OCI-LY7 (cell line): ENCODE measurements at regions not wholly inside any gene's neighbourhood (a gene's known extent, or its start where the extent isn't known, plus 50 kb on each side); places are given as distances from the start of the nearest gene placed in this dataset.

ENCODE experiments used
- BruUV-seq: library from RNA; stranded (reverse); fragments of 400-500 nt; replicated peaks from 2 replicates; lab custom pipeline; 2021; lab: Mats Ljungman, UMichigan
- CTCF ChIA-PET: fragments of 300-600 bp; sonication (Branson Sonifier 250); formaldehyde crosslinking; loops from one replicate; lab custom pipeline; 2022; ENCODE audit warnings: antibody characterized with exemption; ENCODE audit not compliant: unreplicated experiment; lab: Charles Lee
- POLR2A ChIA-PET: fragments of 300-600 bp; sonication (Branson Sonifier 250); formaldehyde crosslinking; loops from one replicate; lab custom pipeline; 2022; ENCODE audit warnings: antibody characterized with exemption; lab: Charles Lee
- DNase-seq: peaks from one replicate; pipeline ENCODE4 v3.0.0-alpha.2; 2015; ENCODE audit warnings: low spot score
- H2AFZ ChIP-seq: fragments of 200-600 bp; sonication (generic), shearing (Covaris generic); 2 replicates; pipeline ENCODE4 v1.6.1; 2014; ENCODE audit warnings: mild to moderate bottlenecking, antibody characterized with exemption, low read length, moderate library complexity
- H3K27ac ChIP-seq: fragments of 200-600 bp; sonication (generic); 2 replicates; pipeline ENCODE4 v1.5.1; 2014; ENCODE audit warnings: mixed run types, low read depth, mild to moderate bottlenecking, moderate library complexity, low read length, inconsistent platforms; ENCODE audit not compliant: poor library complexity, severe bottlenecking
- H3K36me3 ChIP-seq: fragments of 200-600 bp; sonication (generic); 2 replicates; pipeline ENCODE4 v1.6.1; 2014; ENCODE audit warnings: mild to moderate bottlenecking, antibody characterized with exemption, low read length, moderate library complexity, mixed read lengths; ENCODE audit not compliant: insufficient read depth
- H3K4me1 ChIP-seq: fragments of 200-600 bp; sonication (generic); 2 replicates; pipeline ENCODE4 v1.5.1; 2014; ENCODE audit warnings: mild to moderate bottlenecking, low read length; ENCODE audit not compliant: insufficient read depth, poor library complexity, severe bottlenecking
- H3K4me2 ChIP-seq: fragments of 200-600 bp; sonication (generic); 2 replicates; pipeline ENCODE4 v1.6.1; 2014; ENCODE audit warnings: mild to moderate bottlenecking, low read length
- H3K4me3 ChIP-seq: fragments of 200-600 bp; sonication (generic); 2 replicates; pipeline ENCODE4 v1.5.1; 2014; ENCODE audit warnings: mild to moderate bottlenecking, low read depth, low read length; ENCODE audit not compliant: poor library complexity, severe bottlenecking
- H3K79me2 ChIP-seq: fragments of 200-600 bp; sonication (generic); 2 replicates; pipeline ENCODE4 v1.6.1; 2016; ENCODE audit warnings: low read depth, mild to moderate bottlenecking, low read length, moderate library complexity, mixed read lengths; ENCODE audit not compliant: insufficient read depth
- H3K9me2 ChIP-seq: fragments of 200-600 bp; sonication (generic); 2 replicates; pipeline ENCODE4 v1.6.1; 2016; ENCODE audit warnings: mild to moderate bottlenecking, low read length, mixed read lengths; ENCODE audit not compliant: insufficient read depth
- H3K9me3 ChIP-seq: fragments of 200-600 bp; sonication (generic); 2 replicates; pipeline ENCODE4 v1.6.1; 2014; ENCODE audit warnings: mild to moderate bottlenecking, mixed run types, low read length, mixed read lengths
- H4K20me1 ChIP-seq: fragments of 200-600 bp; sonication (generic); 2 replicates; pipeline ENCODE4 v1.6.1; 2014; ENCODE audit warnings: mild to moderate bottlenecking, antibody characterized with exemption, low read length, moderate library complexity, mixed read lengths; ENCODE audit not compliant: insufficient read depth
- CTCF ChIP-seq: fragments of 200-600 bp; sonication (generic); conservative IDR thresholded peaks from 2 replicates; pipeline ENCODE4 v1.5.1; 2014; ENCODE audit warnings: mild to moderate bottlenecking, antibody characterized with exemption, low read length, moderate library complexity, mixed read lengths
- EZH2phosphoT487 ChIP-seq: fragments of 200-600 bp; sonication (generic); IDR thresholded peaks from 2 replicates; pipeline ENCODE4 v1.6.1; 2018; ENCODE audit warnings: low read depth, borderline replicate concordance, mild to moderate bottlenecking, mixed run types, antibody characterized with exemption, low read length, moderate library complexity, mixed read lengths
- intact Hi-C: fragments of 100-400 bp; cut with micrococcal nuclease; formaldehyde crosslinking; loops from one replicate; pipeline ENCODE4 v1.10.0; 2022; ENCODE audit not compliant: unreplicated experiment

DNA sequence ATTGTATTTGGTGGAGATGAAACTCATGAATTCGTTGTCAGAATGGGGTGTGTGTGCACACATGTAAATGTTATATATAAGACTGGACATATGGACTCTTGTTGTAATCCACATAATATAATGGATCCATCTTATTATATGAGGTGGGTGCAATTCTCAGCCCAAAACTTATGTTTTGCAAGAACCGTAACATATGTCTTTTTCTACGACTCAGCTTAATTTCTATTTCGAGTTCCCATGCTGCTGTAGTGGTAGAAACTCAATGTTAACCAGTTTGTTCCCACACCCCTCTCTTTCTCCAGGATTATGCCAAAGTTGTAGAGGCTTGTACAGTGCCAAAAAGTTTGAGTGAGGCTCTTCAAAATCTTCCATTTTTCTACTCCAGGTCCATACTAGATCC, 112.5 kb upstream of the SPOPL start:
- no peak for DNase-seq
- Histone ChIP-seq H4K20me1 (no peaks in the 10 kb centered on the region), H3K4me2 (no peak overlapping the region), H2AFZ (no peak overlapping the region), H3K4me3 (no peak overlapping the region), H3K27ac (no peak overlapping the region), H3K9me2 (no peaks in the 10 kb centered on the region), H3K4me1 (no peaks in the 10 kb centered on the region), H3K9me3 (no peaks in the 10 kb centered on the region), H3K79me2 (no peaks in the 10 kb centered on the region), H3K36me3 (no peaks in the 10 kb centered on the region)
- no TSS peak for BruUV-seq
- POLR2A ChIA-PET, result no interaction called here
- intact Hi-C loops, result no loop called here
- TF ChIP-seq EZH2phosphoT487, result no peak
- TF ChIP-seq CTCF, result no peak
- CTCF ChIA-PET, result no interaction called here

GRCh38 chr2:138390316-138390945, 111.1 kb upstream of the SPOPL start:
- no peaks in the 10 kb centered on the region for H3K9me2 ChIP-seq
- H4K20me1 ChIP-seq, result no peaks in the 10 kb centered on the region
- H3K36me3 ChIP-seq, result no peaks in the 10 kb centered on the region
- ChIA-PET POLR2A (no interaction called here), CTCF (no interaction called here)
- DNase-seq, result no peak
- intact Hi-C loops, result no loop called here
- no peak for TF ChIP-seq EZH2phosphoT487
- TF ChIP-seq CTCF, result no peak
- no peak overlapping the region for H3K27ac ChIP-seq
- BruUV-seq, result no TSS peak
- no peaks in the 10 kb centered on the region for H3K9me3 ChIP-seq
- no peak overlapping the region for H3K4me2 ChIP-seq
- no peaks in the 10 kb centered on the region for H3K4me1 ChIP-seq
- H3K4me3 ChIP-seq, result no peak overlapping the region
- H3K79me2 ChIP-seq, result no peaks in the 10 kb centered on the region
- no peak overlapping the region for H2AFZ ChIP-seq

- H3K9me2 ChIP-seq, result no peaks in the 10 kb centered on the region
- no peak overlapping the region for H3K27ac ChIP-seq
- intact Hi-C loops, result no loop called here
- CTCF ChIA-PET, result no interaction called here
- no peak overlapping the region for H3K4me3 ChIP-seq
- TF ChIP-seq EZH2phosphoT487 (no peak), CTCF (no peak)
- no peaks in the 10 kb centered on the region for H3K36me3 ChIP-seq
- POLR2A ChIA-PET, result no interaction called here
- H4K20me1 ChIP-seq, result no peaks in the 10 kb centered on the region
- H3K4me1 ChIP-seq, result no peaks in the 10 kb centered on the region
- BruUV-seq, result no TSS peak
- no peaks in the 10 kb centered on the region for H3K79me2 ChIP-seq
- no peak overlapping the region for H3K4me2 ChIP-seq
- no peak for DNase-seq
- no peaks in the 10 kb centered on the region for H3K9me3 ChIP-seq
- no peak overlapping the region for H2AFZ ChIP-seq
Observed at GRCh38 chr2:138391946-138392345, 109.6 kb upstream of the SPOPL start.
